GM19452 (cell line): ENCODE measurements at regions not wholly inside any gene's neighbourhood (a gene's known extent, or its start where the extent isn't known, plus 50 kb on each side); places are given as distances from the start of the nearest gene placed in this dataset.

Experiments
- ATAC-seq: cut with Tn5 transposase; IDR thresholded peaks from one replicate; pipeline ENCODE4 v1.9.1; 2021; ENCODE audit not compliant: unreplicated experiment

GRCh38 chr14:38105106-38105702 lies 102.5 kb upstream of the SSTR1 start:
- ATAC-seq: no peak

- no peak for ATAC-seq
These were observed 100.5 kb upstream of the SSTR1 start for GRCh38 chr14:38107216-38107631.

- no peak for ATAC-seq
These were observed 99.0 kb upstream of the SSTR1 start for GRCh38 chr14:38108681-38109080.

- ATAC-seq: no peak
These were observed 97.4 kb upstream of the SSTR1 start for GRCh38 chr14:38110258-38110657.

GRCh38 chr14:38111046-38111445 lies 96.7 kb upstream of the SSTR1 start:
- no peak for ATAC-seq

- ATAC-seq: no peak
These were observed 94.2 kb upstream of the SSTR1 start for GRCh38 chr14:38113546-38113945.

- ATAC-seq: no peak
These were observed 90.8 kb upstream of the SSTR1 start for GRCh38 chr14:38116895-38117294.

GRCh38 chr14:38120109-38120508 lies 87.6 kb upstream of the SSTR1 start:
- ATAC-seq: no peak

GRCh38 chr14:38121320-38122020 lies 86.2 kb upstream of the SSTR1 start:
- ATAC-seq: no peak

- no peak for ATAC-seq
These were observed 85.5 kb upstream of the SSTR1 start for GRCh38 chr14:38122241-38122640.

GRCh38 chr14:38124506-38124905 lies 83.2 kb upstream of the SSTR1 start:
- ATAC-seq: no peak

- no peak for ATAC-seq
These were observed 82.1 kb upstream of the SSTR1 start for GRCh38 chr14:38125481-38126037.

- no peak for ATAC-seq
These were observed 80.3 kb upstream of the SSTR1 start for GRCh38 chr14:38127356-38127755.

- no peak for ATAC-seq
These were observed 79.9 kb upstream of the SSTR1 start for GRCh38 chr14:38127784-38128183.

- no peak for ATAC-seq
These were observed 79.1 kb upstream of the SSTR1 start for GRCh38 chr14:38128640-38129039.

- no peak for ATAC-seq
These were observed 78.5 kb upstream of the SSTR1 start for GRCh38 chr14:38129192-38129591.

GRCh38 chr14:38129705-38130104 lies 78.0 kb upstream of the SSTR1 start:
- ATAC-seq: no peak

GRCh38 chr14:38134416-38135030 lies 73.2 kb upstream of the SSTR1 start:
- ATAC-seq: no peak

GRCh38 chr14:38135106-38135867 lies 72.4 kb upstream of the SSTR1 start:
- no peak for ATAC-seq

- ATAC-seq: no peak
These were observed 70.7 kb upstream of the SSTR1 start for GRCh38 chr14:38137005-38137404.

- ATAC-seq: no peak
These were observed 69.1 kb upstream of the SSTR1 start for GRCh38 chr14:38138473-38139138.
